Endothelial cell of umbilical vein (primary cell): ENCODE measurements at regions not wholly inside any gene's neighbourhood (a gene's known extent, or its start where the extent isn't known, plus 50 kb on each side); places are given as distances from the start of the nearest gene placed in this dataset.

Experiments used
- BruUV-seq: library from RNA; stranded (reverse); fragments of 400-500 nt; replicated peaks from 2 replicates; lab custom pipeline; 2021; lab: Mats Ljungman, UMichigan
- CTCF ChIA-PET: fragments of 300-600, 350-600 bp; sonication (Branson Sonifier 250); formaldehyde crosslinking; loops from one replicate; lab custom pipeline; 2021; ENCODE audit warnings: antibody characterized with exemption, inconsistent platforms; lab: Charles Lee
- POLR2A ChIA-PET: fragments of 300-600, 350-600 bp; sonication (Branson Sonifier 250); formaldehyde crosslinking; loops from one replicate; lab custom pipeline; 2021; ENCODE audit warnings: antibody characterized with exemption, inconsistent platforms; lab: Charles Lee
- DNase-seq: peaks from one replicate; pipeline ENCODE4 v3.0.0-alpha.2; 2011; ENCODE audit warnings: low read depth, low spot score
- FAIRE-seq: peaks from 2 replicates; lab custom pipeline; 2011; peaks lifted over from hg19 to GRCh38; lab: Jason Lieb, UNC
- H2AFZ ChIP-seq: 2 replicates; pipeline ENCODE4 v1.6.0; 2012; ENCODE audit warnings: low read depth, low read length, control low read depth, inconsistent platforms
- H3K27ac ChIP-seq: 2 replicates; pipeline ENCODE4 v1.5.1; 2011; ENCODE audit warnings: low read depth, mild to moderate bottlenecking, control low read depth, low read length, moderate library complexity; ENCODE audit not compliant: insufficient read depth
- H3K27me3 ChIP-seq, 2 experiments: 2 replicates each; pipeline versions ENCODE4 v1.6.0 to v1.6.1; 2011; ENCODE audit warnings: low read length in 2 of 2, mixed read lengths in 1 of 2; ENCODE audit not compliant: control insufficient read depth in 2 of 2, insufficient read depth in 2 of 2
- H3K36me3 ChIP-seq, 2 experiments: 2 replicates in 1 of 2; 3 replicates in 1 of 2; pipeline ENCODE4 v1.5.1; 2011; ENCODE audit warnings: low read length in 2 of 2, mild to moderate bottlenecking in 1 of 2, moderate library complexity in 1 of 2; ENCODE audit not compliant: control insufficient read depth in 2 of 2, insufficient read depth in 2 of 2; ENCODE audit errors: extremely low read depth in 1 of 2
- H3K4me1 ChIP-seq: 3 replicates; pipeline ENCODE4 v1.5.1; 2011; ENCODE audit warnings: mild to moderate bottlenecking, low read length; ENCODE audit not compliant: control insufficient read depth, insufficient read depth; ENCODE audit errors: extremely low read depth
- H3K4me2 ChIP-seq: 2 replicates; pipeline ENCODE4 v1.6.1; 2011; ENCODE audit warnings: low read length, control low read depth, mixed read lengths; ENCODE audit not compliant: insufficient read depth
- H3K4me3 ChIP-seq, 3 experiments: fragments of 200-600 bp in 1 of 3; sonication (generic), shearing (Covaris generic) in 1 of 3; replicated peaks in 1 of 3; 2 replicates each; pipeline ENCODE4 v1.5.1; 2011 to 2016; ENCODE audit warnings: control low read depth in 3 of 3, low read length in 3 of 3, mild to moderate bottlenecking in 2 of 3, inconsistent platforms in 1 of 3, low read depth in 1 of 3, moderate library complexity in 1 of 3; ENCODE audit not compliant: insufficient read depth in 1 of 3
- H3K79me2 ChIP-seq: 2 replicates; pipeline ENCODE4 v1.6.0; 2012; ENCODE audit warnings: low read length, inconsistent platforms; ENCODE audit not compliant: control insufficient read depth, insufficient read depth
- H3K9ac ChIP-seq: replicated peaks from 2 replicates; pipeline ENCODE3; 2011; ENCODE audit warnings: low read length, control low read depth; ENCODE audit not compliant: insufficient read depth; ENCODE audit errors: extremely low read depth
- H3K9me1 ChIP-seq: replicated peaks from 3 replicates; pipeline ENCODE4 v1.6.0; 2011; ENCODE audit warnings: mild to moderate bottlenecking, low read length; ENCODE audit not compliant: control insufficient read depth, insufficient read depth; ENCODE audit errors: extremely low read depth
- H3K9me3 ChIP-seq: replicated peaks from 2 replicates; pipeline ENCODE4 v1.5.1; 2012; ENCODE audit warnings: low read length, inconsistent platforms; ENCODE audit not compliant: control insufficient read depth, insufficient read depth
- H4K20me1 ChIP-seq: replicated peaks from 2 replicates; pipeline ENCODE3; 2011; ENCODE audit warnings: mild to moderate bottlenecking, low read length; ENCODE audit not compliant: control insufficient read depth, insufficient read depth; ENCODE audit errors: extremely low read depth
- EZH2 ChIP-seq: IDR thresholded peaks from 2 replicates; pipeline ENCODE4 v1.6.1; 2012; ENCODE audit warnings: borderline replicate concordance, low read depth, mild to moderate bottlenecking, moderate library complexity, low read length, inconsistent platforms; ENCODE audit not compliant: severe bottlenecking
- FOS ChIP-seq: IDR thresholded peaks from 2 replicates; pipeline ENCODE4 v1.6.1; 2011; ENCODE audit warnings: mild to moderate bottlenecking, low read length, moderate library complexity, borderline replicate concordance; ENCODE audit not compliant: insufficient read depth
- GATA2 ChIP-seq: IDR thresholded peaks from 2 replicates; pipeline ENCODE4 v1.7.0; 2011; ENCODE audit warnings: low read depth, mild to moderate bottlenecking, moderate library complexity, mixed read lengths, low read length; ENCODE audit not compliant: insufficient read length, insufficient read depth
- JUN ChIP-seq: IDR thresholded peaks from 2 replicates; pipeline ENCODE4 v1.6.1; 2011; ENCODE audit warnings: borderline replicate concordance, low read depth; ENCODE audit not compliant: insufficient read length, insufficient read depth
- MAX ChIP-seq: IDR thresholded peaks from 2 replicates; pipeline ENCODE4 v1.6.1; 2011; ENCODE audit not compliant: insufficient read depth, insufficient read length
- MYC ChIP-seq: IDR thresholded peaks from one replicate; pipeline ENCODE4 v1.6.1; 2011; ENCODE audit warnings: mild to moderate bottlenecking, low read depth, low read length
- POLR2A ChIP-seq: IDR thresholded peaks from 2 replicates; pipeline ENCODE4 v1.6.1; 2012; ENCODE audit warnings: low read depth, mild to moderate bottlenecking, control low read depth, low read length
- POLR2AphosphoS5 ChIP-seq: IDR thresholded peaks from 2 replicates; pipeline ENCODE4 v1.6.1; 2012; ENCODE audit warnings: low read depth, mild to moderate bottlenecking, control low read depth, low read length, moderate library complexity; ENCODE audit not compliant: insufficient read depth
- dilution Hi-C: fragments of 300-500 bp; cut with MboI; formaldehyde crosslinking; loops from one replicate; pipeline ENCODE4 v1.15.0; 2019; ENCODE audit warnings: low sequenced_read_pairs; ENCODE audit not compliant: extremely low pct_ligation_motif_present
- intact Hi-C: fragments of 100-400 bp; cut with micrococcal nuclease; formaldehyde crosslinking; loops from one replicate; pipeline ENCODE4 v1.10.0; 2022
- TF ChIP-seq, protein P1 (sequence below), 2 donors: IDR thresholded peaks; 1 replicate in 1 of 2; 2 replicates in 1 of 2; pipeline ENCODE4 v1.5.1; 2011; ENCODE audit warnings: low read length in 2 of 2, mild to moderate bottlenecking in 2 of 2, moderate library complexity in 2 of 2, control low read depth in 1 of 2, inconsistent platforms in 1 of 2, low read depth in 1 of 2; ENCODE audit not compliant: insufficient read depth in 1 of 2; ENCODE audit errors: extremely low read depth in 1 of 2

- H3K9me3 ChIP-seq, result no peaks in the 10 kb centered on the region
- H2AFZ ChIP-seq, result no peak overlapping the region
- H4K20me1 ChIP-seq, result no peaks in the 10 kb centered on the region
- no peaks in the 10 kb centered on the region for H3K79me2 ChIP-seq
- no peak for FAIRE-seq
- H3K4me3 ChIP-seq, result no peak overlapping the region
- peaks cover 0 to 8% of the 10 kb centered on the region in 2 experiments for H3K27me3 ChIP-seq
- no TSS peak for BruUV-seq
- intact Hi-C loops (no loop called here), dilution Hi-C loops (no loop called here)
- H3K9ac ChIP-seq, result no peak overlapping the region
- ChIA-PET POLR2A (no interaction called here), CTCF (interaction anchor here (1.5 kb wide), 1 partner anchor 51 kb away, joined by 4 read pairs; the partner anchor contains the start of gene HSPA9)
- no peak overlapping the region for H3K27ac ChIP-seq
- no peak for DNase-seq
- no peaks in the 10 kb centered on the region for H3K36me3 ChIP-seq
- H3K9me1 ChIP-seq, result no peaks in the 10 kb centered on the region
- no peaks in the 10 kb centered on the region for H3K4me1 ChIP-seq
- no peak for TF ChIP-seq POLR2AphosphoS5
- no peak for TF ChIP-seq GATA2
- TF ChIP-seq EZH2, result no peak
- no peak for TF ChIP-seq MYC
- no peak for TF ChIP-seq POLR2A
- TF ChIP-seq, protein P1, sequence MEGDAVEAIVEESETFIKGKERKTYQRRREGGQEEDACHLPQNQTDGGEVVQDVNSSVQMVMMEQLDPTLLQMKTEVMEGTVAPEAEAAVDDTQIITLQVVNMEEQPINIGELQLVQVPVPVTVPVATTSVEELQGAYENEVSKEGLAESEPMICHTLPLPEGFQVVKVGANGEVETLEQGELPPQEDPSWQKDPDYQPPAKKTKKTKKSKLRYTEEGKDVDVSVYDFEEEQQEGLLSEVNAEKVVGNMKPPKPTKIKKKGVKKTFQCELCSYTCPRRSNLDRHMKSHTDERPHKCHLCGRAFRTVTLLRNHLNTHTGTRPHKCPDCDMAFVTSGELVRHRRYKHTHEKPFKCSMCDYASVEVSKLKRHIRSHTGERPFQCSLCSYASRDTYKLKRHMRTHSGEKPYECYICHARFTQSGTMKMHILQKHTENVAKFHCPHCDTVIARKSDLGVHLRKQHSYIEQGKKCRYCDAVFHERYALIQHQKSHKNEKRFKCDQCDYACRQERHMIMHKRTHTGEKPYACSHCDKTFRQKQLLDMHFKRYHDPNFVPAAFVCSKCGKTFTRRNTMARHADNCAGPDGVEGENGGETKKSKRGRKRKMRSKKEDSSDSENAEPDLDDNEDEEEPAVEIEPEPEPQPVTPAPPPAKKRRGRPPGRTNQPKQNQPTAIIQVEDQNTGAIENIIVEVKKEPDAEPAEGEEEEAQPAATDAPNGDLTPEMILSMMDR (IDR thresholded peaks at IDR 0.05; ENCODE audit: extremely low read depth in 1 of 2, insufficient read depth in 1 of 2, low read depth in 1 of 2, low read length in 2 of 2), result no peak
- TF ChIP-seq JUN, result no peak
- TF ChIP-seq MAX, result no peak
- no peak for TF ChIP-seq FOS
- no peak overlapping the region for H3K4me2 ChIP-seq
These were observed 51.2 kb upstream of the HSPA9 start for GRCh38 chr5:138626333-138626944.
